Dermis blood vessel endothelial cell (primary cell): ENCODE measurements at regions not wholly inside any gene's neighbourhood (a gene's known extent, or its start where the extent isn't known, plus 50 kb on each side); places are given as distances from the start of the nearest gene placed in this dataset.

ENCODE experiments used
- DNase-seq: peaks from one replicate; pipeline ENCODE4 v3.0.0; 2010

GRCh38 chr14:98888927-98889835 is 382.8 kb downstream of the BCL11B start:
- DNase-seq, result no peak

- DNase-seq, result no peak
These were observed 382.2 kb downstream of the BCL11B start for GRCh38 chr14:98889836-98890185.

GRCh38 chr14:98890556-98891340 is 381.2 kb downstream of the BCL11B start:
- DNase-seq, result no peak

GRCh38 chr14:98893675-98894074 is 378.3 kb downstream of the BCL11B start:
- no peak for DNase-seq

GRCh38 chr14:98894600-98894999 is 377.4 kb downstream of the BCL11B start:
- no peak for DNase-seq

- DNase-seq, result no peak
These were observed 375.5 kb downstream of the BCL11B start for GRCh38 chr14:98896449-98896848.

- DNase-seq, result no peak
These were observed 374.2 kb downstream of the BCL11B start for GRCh38 chr14:98897605-98898309.

- DNase-seq, result no peak
These were observed 372.6 kb downstream of the BCL11B start for GRCh38 chr14:98899441-98899840.

- DNase-seq, result no peak
These were observed 371.8 kb downstream of the BCL11B start for GRCh38 chr14:98900236-98900635.

- DNase-seq, result no peak
These were observed 371.2 kb downstream of the BCL11B start for GRCh38 chr14:98900798-98901197.

GRCh38 chr14:98901511-98902205 is 370.3 kb downstream of the BCL11B start:
- no peak for DNase-seq

GRCh38 chr14:98903371-98903770 is 368.6 kb downstream of the BCL11B start:
- DNase-seq, result no peak

- DNase-seq, result no peak
These were observed 367.3 kb downstream of the BCL11B start for GRCh38 chr14:98904677-98905076.

- no peak for DNase-seq
These were observed 365.6 kb downstream of the BCL11B start for GRCh38 chr14:98906123-98906995.

GRCh38 chr14:98907271-98907670 is 364.7 kb downstream of the BCL11B start:
- DNase-seq, result no peak

GRCh38 chr14:98908050-98908449 is 363.9 kb downstream of the BCL11B start:
- no peak for DNase-seq

GRCh38 chr14:98909251-98909944 is 362.6 kb downstream of the BCL11B start:
- no peak for DNase-seq

- DNase-seq, result no peak
These were observed 361.9 kb downstream of the BCL11B start for GRCh38 chr14:98910061-98910460.

GRCh38 chr14:98912655-98913054 is 359.3 kb downstream of the BCL11B start:
- no peak for DNase-seq

GRCh38 chr14:98913967-98914650 is 357.9 kb downstream of the BCL11B start:
- DNase-seq, result no peak
